ENCODE measurements at regions not wholly inside any gene's neighbourhood (a gene's known extent, or its start where the extent isn't known, plus 50 kb on each side); places are given as distances from the start of the nearest gene placed in this dataset.

DNA sequence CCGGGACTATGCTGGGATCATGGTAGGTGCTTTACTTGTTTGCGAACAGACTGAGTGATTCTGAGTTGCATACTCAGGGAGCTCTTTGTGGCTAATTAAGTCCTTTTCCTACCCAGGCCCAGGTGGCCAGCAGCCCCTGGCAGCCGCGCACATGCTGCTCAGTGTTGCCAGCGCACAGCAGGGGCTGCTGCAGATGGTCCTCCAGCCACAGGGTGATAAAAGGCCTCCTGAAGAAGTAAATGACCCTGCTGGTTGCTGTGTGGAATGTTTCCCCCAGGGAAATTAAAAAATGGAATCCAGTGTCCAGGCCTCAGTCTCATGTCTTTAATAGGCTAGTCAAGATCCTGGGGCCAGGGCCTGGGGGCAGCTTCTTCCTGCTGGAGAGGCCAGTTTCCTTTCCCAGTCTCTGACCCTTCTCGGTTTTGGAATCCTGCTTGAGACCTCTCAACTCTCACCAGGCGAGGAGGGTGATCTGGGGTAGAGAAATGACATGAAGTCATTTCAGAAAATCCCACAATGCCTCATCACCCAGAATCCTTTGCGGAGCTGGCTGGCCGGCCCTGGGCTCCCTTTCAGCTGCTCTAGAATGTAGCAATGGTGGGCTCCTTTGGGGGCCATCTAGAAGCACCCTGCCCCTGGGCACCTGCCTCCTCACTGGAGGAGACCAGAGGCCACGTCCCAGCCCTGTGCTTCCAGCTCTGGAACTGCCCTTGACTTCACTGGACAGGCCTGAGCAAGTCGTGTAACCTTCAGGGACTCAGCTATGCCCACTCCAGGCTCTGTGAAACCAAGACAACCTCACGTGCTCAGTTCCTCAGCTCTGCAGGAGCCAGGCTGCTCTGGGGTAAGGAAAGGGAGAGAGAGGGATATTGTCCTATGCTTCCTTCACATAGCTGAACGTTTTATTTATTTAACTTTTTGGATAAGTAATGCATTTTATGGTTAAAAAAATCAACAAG lies 131.4 kb downstream of the MRPS6 start:
- peak overlapping the region; percentile 45 for H3K27ac ChIP-seq (ENCODE audit: low read depth, low read length)
- no peak overlapping the region for H3K9ac ChIP-seq (ENCODE audit: low read length)
- no peaks in the 10 kb centered on the region for H3K36me3 ChIP-seq (ENCODE audit: control insufficient read depth, insufficient read depth, low read length)
- H3K27me3 ChIP-seq (ENCODE audit: control insufficient read depth, insufficient read depth, low read length): no peaks in the 10 kb centered on the region
- H3K4me1 ChIP-seq (ENCODE audit: control insufficient read depth, insufficient read depth, low read length): peaks cover 31% of the 10 kb centered on the region
- no peak overlapping the region for H3K4me3 ChIP-seq (ENCODE audit: low read length)

GRCh38 chr21:34205811-34206571 lies 132.6 kb downstream of the MRPS6 start:
- H3K36me3 ChIP-seq (ENCODE audit: control insufficient read depth, insufficient read depth, low read length): no peaks in the 10 kb centered on the region
- H3K9ac ChIP-seq (ENCODE audit: low read length): no peak overlapping the region
- peaks cover 31% of the 10 kb centered on the region for H3K4me1 ChIP-seq (ENCODE audit: control insufficient read depth, insufficient read depth, low read length)
- no peak overlapping the region for H3K4me3 ChIP-seq (ENCODE audit: low read length)
- no peaks in the 10 kb centered on the region for H3K27me3 ChIP-seq (ENCODE audit: control insufficient read depth, insufficient read depth, low read length)
- no peak overlapping the region for H3K27ac ChIP-seq (ENCODE audit: low read depth, low read length)

DNA sequence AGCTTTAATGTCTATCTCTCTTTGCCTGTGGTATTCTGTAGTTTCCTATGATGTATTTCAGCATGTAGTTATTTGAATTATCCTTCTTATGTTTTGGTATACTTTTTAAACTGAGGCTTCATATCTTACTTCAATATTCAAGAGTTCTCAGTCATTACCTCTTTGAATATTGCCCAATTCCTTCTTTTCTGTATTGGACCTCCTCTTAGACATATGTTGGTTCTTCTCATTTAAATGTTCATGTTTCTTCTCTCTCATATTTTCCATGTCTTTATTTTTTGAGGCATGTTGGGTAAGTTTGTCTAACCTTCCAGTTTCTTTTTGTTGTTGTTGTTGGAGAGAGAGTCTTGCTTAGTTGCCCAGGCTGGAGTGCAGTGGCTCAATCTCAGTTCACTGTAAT lies 140.6 kb downstream of the MRPS6 start:
- Histone ChIP-seq H3K27ac (ENCODE audit: low read depth, low read length) (no peak overlapping the region), H3K4me1 (ENCODE audit: control insufficient read depth, insufficient read depth, low read length) (no peaks in the 10 kb centered on the region), H3K4me3 (ENCODE audit: low read length) (no peak overlapping the region), H3K27me3 (ENCODE audit: control insufficient read depth, insufficient read depth, low read length) (no peaks in the 10 kb centered on the region), H3K36me3 (ENCODE audit: control insufficient read depth, insufficient read depth, low read length) (no peaks in the 10 kb centered on the region), H3K9ac (ENCODE audit: low read length) (no peak overlapping the region)

DNA sequence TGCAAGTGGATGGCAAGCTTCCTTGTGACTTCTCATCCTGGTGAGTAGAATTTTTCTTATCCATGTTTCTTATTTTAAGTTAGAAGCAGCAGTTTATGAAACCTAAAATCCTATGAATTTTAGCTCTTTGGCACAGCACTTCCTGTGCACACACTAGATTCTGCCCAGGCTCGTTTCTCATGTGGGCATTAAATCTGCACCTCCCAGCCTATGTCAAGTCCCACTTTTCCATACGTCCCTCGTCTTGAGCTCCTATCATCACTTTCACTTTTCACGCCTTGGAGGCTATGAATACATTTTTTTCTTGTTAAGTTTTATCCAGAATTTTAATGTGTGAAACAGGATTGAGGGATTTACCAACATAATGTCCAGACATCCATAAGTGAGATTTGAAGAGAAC lies 142.1 kb downstream of the MRPS6 start:
- no peaks in the 10 kb centered on the region for H3K36me3 ChIP-seq (ENCODE audit: control insufficient read depth, insufficient read depth, low read length)
- no peak overlapping the region for H3K9ac ChIP-seq (ENCODE audit: low read length)
- no peak overlapping the region for H3K4me3 ChIP-seq (ENCODE audit: low read length)
- no peaks in the 10 kb centered on the region for H3K27me3 ChIP-seq (ENCODE audit: control insufficient read depth, insufficient read depth, low read length)
- no peaks in the 10 kb centered on the region for H3K4me1 ChIP-seq (ENCODE audit: control insufficient read depth, insufficient read depth, low read length)
- H3K27ac ChIP-seq (ENCODE audit: low read depth, low read length): no peak overlapping the region

DNA sequence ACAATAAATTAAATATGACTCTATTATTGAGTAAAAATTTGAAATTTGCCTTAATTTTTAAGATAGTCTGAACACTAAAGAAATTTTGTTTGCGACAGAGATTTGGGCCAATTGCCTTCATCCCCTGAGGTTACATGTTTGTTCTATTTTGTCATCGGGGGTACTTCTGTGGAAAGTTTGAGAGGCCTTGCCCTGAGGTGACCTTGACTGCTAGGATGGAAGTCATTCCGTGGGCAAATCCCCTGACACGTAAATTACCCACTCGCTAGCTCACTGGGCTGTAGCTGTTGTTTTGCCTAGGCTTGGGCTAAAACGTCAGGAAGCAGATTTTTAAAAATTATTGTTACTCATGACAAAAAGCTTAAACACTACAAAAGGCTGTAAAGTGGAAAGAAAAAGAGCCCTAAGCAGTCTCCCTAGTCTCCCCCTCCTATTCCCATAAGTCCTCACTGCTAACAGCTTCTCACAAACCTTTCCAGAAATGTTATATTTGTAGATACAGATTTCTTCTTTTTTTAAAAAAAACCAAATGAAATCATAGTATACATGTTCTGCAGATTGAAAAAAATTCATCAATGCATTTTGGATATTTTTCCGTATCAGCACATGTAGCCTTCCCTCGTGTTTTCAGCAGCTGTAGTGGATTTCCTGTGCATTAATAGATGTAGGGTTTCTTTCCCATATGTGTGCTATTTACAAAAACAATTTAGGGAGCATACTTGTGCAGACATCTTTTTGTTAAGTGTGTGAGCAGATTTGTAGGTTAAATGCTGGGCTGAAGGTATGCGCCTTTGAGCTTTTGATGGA lies 142.7 kb downstream of the MRPS6 start:
- H3K4me3 ChIP-seq (ENCODE audit: low read length): no peak overlapping the region
- H3K4me1 ChIP-seq (ENCODE audit: control insufficient read depth, insufficient read depth, low read length): no peaks in the 10 kb centered on the region
- no peaks in the 10 kb centered on the region for H3K27me3 ChIP-seq (ENCODE audit: control insufficient read depth, insufficient read depth, low read length)
- H3K36me3 ChIP-seq (ENCODE audit: control insufficient read depth, insufficient read depth, low read length): no peaks in the 10 kb centered on the region
- no peak overlapping the region for H3K27ac ChIP-seq (ENCODE audit: low read depth, low read length)
- H3K9ac ChIP-seq (ENCODE audit: low read length): no peak overlapping the region

DNA sequence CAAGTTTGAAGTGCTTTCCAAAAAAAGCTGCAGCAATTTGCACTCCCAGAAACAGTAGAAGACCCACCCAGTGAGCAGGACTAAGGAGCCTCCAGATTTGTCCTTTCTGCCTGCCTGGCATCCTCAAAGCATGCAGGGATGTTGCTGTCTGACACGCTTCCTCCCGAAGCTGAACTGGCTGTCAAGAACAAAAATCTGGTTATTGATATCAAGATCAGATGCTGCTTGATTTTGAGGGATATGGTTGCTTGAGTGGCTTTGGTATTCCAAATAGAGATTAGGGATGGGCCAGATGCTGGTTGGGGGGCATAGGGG lies 143.3 kb downstream of the MRPS6 start:
- H3K36me3 ChIP-seq (ENCODE audit: control insufficient read depth, insufficient read depth, low read length): no peaks in the 10 kb centered on the region
- H3K4me3 ChIP-seq (ENCODE audit: low read length): no peak overlapping the region
- H3K4me1 ChIP-seq (ENCODE audit: control insufficient read depth, insufficient read depth, low read length): no peaks in the 10 kb centered on the region
- no peak overlapping the region for H3K27ac ChIP-seq (ENCODE audit: low read depth, low read length)
- no peak overlapping the region for H3K9ac ChIP-seq (ENCODE audit: low read length)
- H3K27me3 ChIP-seq (ENCODE audit: control insufficient read depth, insufficient read depth, low read length): no peaks in the 10 kb centered on the region

DNA sequence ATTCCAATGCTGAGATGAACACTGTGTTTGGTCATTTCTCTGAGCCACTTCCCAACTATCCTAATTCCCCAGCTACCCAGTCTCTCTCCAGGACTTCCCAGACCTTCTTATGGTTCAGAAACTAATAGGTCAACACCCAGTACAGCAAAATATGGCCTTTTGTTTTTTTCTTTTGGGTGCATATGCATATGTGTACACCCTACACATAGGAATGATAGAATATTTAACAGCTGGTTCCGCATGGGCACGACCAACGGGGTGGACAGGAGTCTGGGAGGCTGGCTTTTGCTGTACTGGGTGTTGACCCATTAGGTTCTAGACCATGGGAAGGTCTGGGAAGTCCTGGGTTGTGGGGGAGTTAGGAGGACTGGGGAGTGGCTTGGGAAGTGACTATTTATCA lies 143.9 kb downstream of the MRPS6 start:
- no peak overlapping the region for H3K27ac ChIP-seq (ENCODE audit: low read depth, low read length)
- H3K4me3 ChIP-seq (ENCODE audit: low read length): no peak overlapping the region
- no peaks in the 10 kb centered on the region for H3K36me3 ChIP-seq (ENCODE audit: control insufficient read depth, insufficient read depth, low read length)
- H3K9ac ChIP-seq (ENCODE audit: low read length): no peak overlapping the region
- no peaks in the 10 kb centered on the region for H3K27me3 ChIP-seq (ENCODE audit: control insufficient read depth, insufficient read depth, low read length)
- no peaks in the 10 kb centered on the region for H3K4me1 ChIP-seq (ENCODE audit: control insufficient read depth, insufficient read depth, low read length)

DNA sequence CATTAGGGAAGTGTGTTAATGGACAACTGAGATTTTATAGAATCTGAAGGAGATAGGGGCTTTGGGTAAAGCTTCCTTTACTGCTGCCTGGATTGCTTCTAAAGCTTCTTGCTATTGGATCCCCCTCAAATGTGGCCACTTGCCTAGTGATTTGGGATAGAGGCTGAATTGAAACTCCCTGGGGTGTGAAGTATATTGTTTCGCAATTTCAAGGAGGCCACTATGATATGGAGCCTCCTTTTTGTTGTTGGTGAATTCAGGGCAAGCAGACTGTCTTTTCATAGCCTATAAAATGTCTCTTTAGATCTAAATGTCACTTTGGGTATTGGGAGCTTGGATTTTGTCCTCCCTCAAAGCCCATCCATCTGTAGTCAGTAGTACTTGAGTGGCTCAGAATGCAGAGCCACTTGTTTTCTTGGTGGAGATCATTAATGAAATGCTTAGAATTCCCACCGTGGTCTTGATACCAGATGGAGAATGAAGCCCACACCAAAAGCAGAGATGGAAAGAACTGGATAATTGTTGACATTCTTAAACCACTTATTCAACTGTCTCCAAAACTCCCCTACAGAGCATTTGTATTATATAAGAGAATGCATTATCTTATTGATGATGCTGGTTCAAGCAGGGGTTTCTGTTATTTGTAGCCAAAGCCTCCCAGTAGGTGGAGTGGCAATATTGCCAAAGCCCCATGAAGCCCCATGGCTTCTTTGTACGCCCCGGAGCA lies 144.3 kb upstream of the KCNE2 start:
- no peak overlapping the region for H3K9ac ChIP-seq (ENCODE audit: low read length)
- no peaks in the 10 kb centered on the region for H3K36me3 ChIP-seq (ENCODE audit: control insufficient read depth, insufficient read depth, low read length)
- no peaks in the 10 kb centered on the region for H3K27me3 ChIP-seq (ENCODE audit: control insufficient read depth, insufficient read depth, low read length)
- H3K4me3 ChIP-seq (ENCODE audit: low read length): no peak overlapping the region
- H3K27ac ChIP-seq (ENCODE audit: low read depth, low read length): no peak overlapping the region
- H3K4me1 ChIP-seq (ENCODE audit: control insufficient read depth, insufficient read depth, low read length): no peaks in the 10 kb centered on the region

DNA sequence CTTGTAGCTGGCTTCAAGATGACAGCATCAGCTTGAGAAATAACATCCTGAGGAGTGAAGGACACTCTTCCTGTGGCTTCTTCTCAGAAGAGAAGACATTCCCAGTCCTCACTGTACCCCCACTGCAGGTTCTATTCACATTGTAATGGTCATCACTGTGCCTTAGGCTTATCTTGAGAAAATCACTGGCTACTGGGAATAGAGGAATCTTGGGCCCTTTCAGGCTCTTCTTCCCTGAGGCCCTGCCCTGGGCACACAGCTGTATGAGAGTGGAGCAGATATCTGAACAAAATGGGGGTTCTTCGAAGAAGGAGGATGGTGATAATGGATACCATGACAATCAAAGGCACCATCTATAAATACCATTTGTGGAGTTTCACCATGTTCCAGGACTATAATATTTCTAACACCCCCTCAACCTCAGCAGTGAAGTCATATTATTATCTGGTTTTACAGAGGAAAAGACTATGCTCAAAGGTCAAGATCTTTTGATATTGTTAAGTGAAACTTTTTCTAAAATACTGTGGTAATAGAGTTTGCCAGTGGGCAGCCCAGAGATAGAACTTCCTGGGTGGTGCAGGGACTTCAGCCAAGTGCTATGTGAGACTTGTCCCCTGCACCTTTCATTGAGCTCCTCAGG lies 143.1 kb upstream of the KCNE2 start:
- no peak overlapping the region for H3K9ac ChIP-seq (ENCODE audit: low read length)
- no peak overlapping the region for H3K27ac ChIP-seq (ENCODE audit: low read depth, low read length)
- no peaks in the 10 kb centered on the region for H3K36me3 ChIP-seq (ENCODE audit: control insufficient read depth, insufficient read depth, low read length)
- no peaks in the 10 kb centered on the region for H3K4me1 ChIP-seq (ENCODE audit: control insufficient read depth, insufficient read depth, low read length)
- no peaks in the 10 kb centered on the region for H3K27me3 ChIP-seq (ENCODE audit: control insufficient read depth, insufficient read depth, low read length)
- H3K4me3 ChIP-seq (ENCODE audit: low read length): no peak overlapping the region

DNA sequence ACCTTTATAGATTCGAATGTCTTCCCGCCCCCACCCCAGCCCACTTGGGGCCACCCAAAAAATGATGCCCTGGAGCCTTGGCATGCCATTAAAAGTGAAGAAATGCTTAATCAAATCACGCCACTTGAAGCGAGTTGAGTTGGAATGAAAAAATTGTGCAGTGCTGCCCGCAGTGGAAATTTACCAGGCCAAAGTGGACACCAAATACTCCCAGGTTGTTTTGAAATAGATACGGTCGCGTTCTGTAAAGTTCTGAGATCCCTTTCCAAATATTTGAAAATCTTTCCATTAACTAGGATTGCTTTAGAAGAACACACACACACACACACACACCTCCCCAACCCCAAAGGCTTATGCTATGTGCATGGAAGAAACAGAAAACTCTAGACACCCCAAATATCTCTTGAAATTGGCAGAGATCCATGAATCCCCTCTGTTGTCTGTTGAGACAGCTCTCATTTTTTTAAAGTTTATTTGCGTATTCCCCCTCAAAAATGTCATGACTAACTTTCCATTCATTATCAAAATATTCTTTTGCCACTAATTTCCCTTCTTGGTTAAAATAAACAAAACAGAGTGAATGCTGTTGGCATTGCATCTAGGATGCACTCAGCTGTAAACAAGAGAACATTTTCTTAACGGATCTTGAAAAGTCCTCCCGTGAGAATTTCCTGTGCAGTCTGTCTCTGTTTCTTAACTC lies 142.3 kb upstream of the KCNE2 start:
- no peak overlapping the region for H3K27ac ChIP-seq (ENCODE audit: low read depth, low read length)
- no peaks in the 10 kb centered on the region for H3K27me3 ChIP-seq (ENCODE audit: control insufficient read depth, insufficient read depth, low read length)
- no peaks in the 10 kb centered on the region for H3K4me1 ChIP-seq (ENCODE audit: control insufficient read depth, insufficient read depth, low read length)
- no peak overlapping the region for H3K4me3 ChIP-seq (ENCODE audit: low read length)
- no peaks in the 10 kb centered on the region for H3K36me3 ChIP-seq (ENCODE audit: control insufficient read depth, insufficient read depth, low read length)
- no peak overlapping the region for H3K9ac ChIP-seq (ENCODE audit: low read length)

- no peak overlapping the region for H3K27ac ChIP-seq (ENCODE audit: low read depth, low read length)
- H3K4me1 ChIP-seq (ENCODE audit: control insufficient read depth, insufficient read depth, low read length): no peaks in the 10 kb centered on the region
- H3K36me3 ChIP-seq (ENCODE audit: control insufficient read depth, insufficient read depth, low read length): no peaks in the 10 kb centered on the region
- H3K27me3 ChIP-seq (ENCODE audit: control insufficient read depth, insufficient read depth, low read length): no peaks in the 10 kb centered on the region
- H3K9ac ChIP-seq (ENCODE audit: low read length): no peak overlapping the region
- H3K4me3 ChIP-seq (ENCODE audit: low read length): no peak overlapping the region
Measured at GRCh38 chr21:34222031-34222335, 141.8 kb upstream of the KCNE2 start.

Measured in rectal smooth muscle tissue (tissue), 1 donor.